H1 (cell line): ENCODE measurements at regions not wholly inside any gene's neighbourhood (a gene's known extent, or its start where the extent isn't known, plus 50 kb on each side); places are given as distances from the start of the nearest gene placed in this dataset.

Experiments
- CTCF ChIA-PET: fragments of 300-600 bp; sonication (Branson Sonifier 250); formaldehyde crosslinking; loops from one replicate; lab custom pipeline; 2021; ENCODE audit not compliant: partially characterized antibody; lab: Charles Lee
- POLR2A ChIA-PET: fragments of 300-600 bp; sonication (Branson Sonifier 250); formaldehyde crosslinking; loops from one replicate; lab custom pipeline; 2021; ENCODE audit warnings: inconsistent platforms; ENCODE audit not compliant: partially characterized antibody; lab: Charles Lee
- DNase-seq, 2 experiments: peaks; one replicate each; pipeline versions ENCODE4 v3.0.0 to v3.0.0-alpha.2; 2010 to 2022; ENCODE audit warnings: low spot score in 2 of 2, low read depth in 1 of 2, mixed read lengths in 1 of 2
- FAIRE-seq: peaks from 2 replicates; lab custom pipeline; 2011; peaks lifted over from hg19 to GRCh38; lab: Jason Lieb, UNC
- H2AFZ ChIP-seq: 2 replicates; pipeline ENCODE4 v1.8.1; 2012; ENCODE audit warnings: low read length, inconsistent platforms
- H2AK5ac ChIP-seq: 2 replicates; pipeline ENCODE4 v1.6.1; 2013; ENCODE audit warnings: low read depth, low read length
- H2BK120ac ChIP-seq: replicated peaks from 2 replicates; pipeline ENCODE3; 2013; ENCODE audit warnings: low read depth, low read length, inconsistent platforms
- H2BK12ac ChIP-seq: 2 replicates; pipeline ENCODE4 v1.6.1; 2013; ENCODE audit warnings: low read depth, low read length
- H2BK15ac ChIP-seq: 2 replicates; pipeline ENCODE4 v1.6.1; 2013; ENCODE audit warnings: low read length
- H2BK20ac ChIP-seq: 2 replicates; pipeline ENCODE4 v1.6.1; 2013; ENCODE audit warnings: low read length
- H2BK5ac ChIP-seq: 2 replicates; pipeline ENCODE4 v1.6.1; 2013; ENCODE audit warnings: low read depth, low read length
- H3K14ac ChIP-seq: 2 replicates; pipeline ENCODE4 v1.6.1; 2013; ENCODE audit warnings: inconsistent platforms; ENCODE audit not compliant: insufficient read length
- H3K18ac ChIP-seq: 2 replicates; pipeline ENCODE4 v1.6.1; 2013; ENCODE audit warnings: low read length; ENCODE audit errors: extremely low read depth
- H3K23ac ChIP-seq: 2 replicates; pipeline ENCODE4 v1.6.1; 2013; ENCODE audit warnings: inconsistent platforms; ENCODE audit not compliant: insufficient read length
- H3K23me2 ChIP-seq: 2 replicates; pipeline ENCODE4 v1.6.1; 2013; ENCODE audit warnings: low read depth, low read length
- H3K27ac ChIP-seq: 2 replicates; pipeline ENCODE4 v1.6.1; 2011; ENCODE audit warnings: low read depth, low read length, inconsistent platforms
- H3K27me3 ChIP-seq, 4 experiments: replicated peaks in 1 of 4; 1 replicate in 1 of 4; 2 replicates in 3 of 4; pipeline versions ENCODE4 v1.6.1 to v1.8.1; 2011 to 2013; ENCODE audit warnings: low read length in 3 of 4, mild to moderate bottlenecking in 3 of 4, inconsistent platforms in 2 of 4, mixed read lengths in 2 of 4, moderate library complexity in 1 of 4; ENCODE audit not compliant: control insufficient read depth in 3 of 4, insufficient read depth in 3 of 4; ENCODE audit errors: extremely low read depth in 1 of 4
- H3K36me3 ChIP-seq, 4 experiments: 2 replicates each; pipeline versions ENCODE4 v1.6.1 to v1.8.1; 2011 to 2013; ENCODE audit warnings: mild to moderate bottlenecking in 4 of 4, low read length in 3 of 4, moderate library complexity in 2 of 4, control low read depth in 1 of 4, inconsistent platforms in 1 of 4; ENCODE audit not compliant: insufficient read depth in 4 of 4, control insufficient read depth in 2 of 4
- H3K4ac ChIP-seq: replicated peaks from 2 replicates; pipeline ENCODE3; 2013; ENCODE audit warnings: low read length, low read depth, mixed read lengths, inconsistent platforms; ENCODE audit not compliant: insufficient read length
- H3K4me1 ChIP-seq, 4 experiments: replicated peaks in 1 of 4; 1 replicate in 1 of 4; 2 replicates in 3 of 4; pipeline versions ENCODE4 v1.6.1 to v1.8.1; 2011 to 2013; ENCODE audit warnings: low read length in 3 of 4, inconsistent platforms in 2 of 4, mixed read lengths in 1 of 4; ENCODE audit not compliant: insufficient read depth in 4 of 4, control insufficient read depth in 3 of 4
- H3K4me2 ChIP-seq, 2 experiments: 2 replicates each; pipeline versions ENCODE4 v1.6.1 to v1.8.1; 2011 to 2013; ENCODE audit warnings: low read depth in 2 of 2, low read length in 2 of 2, control low read depth in 1 of 2, inconsistent platforms in 1 of 2, mild to moderate bottlenecking in 1 of 2; ENCODE audit not compliant: insufficient read depth in 1 of 2
- H3K4me3 ChIP-seq, 4 experiments: fragments of 200-600, 300-600 bp in 1 of 4; sonication (generic), shearing (Covaris generic), sonication (Bioruptor Twin) in 1 of 4; 2 replicates each; pipeline versions ENCODE4 v1.5.1 to v1.8.1; 2011 to 2016; ENCODE audit warnings: low read length in 4 of 4, low read depth in 3 of 4, control low read depth in 2 of 4, inconsistent platforms in 2 of 4, mild to moderate bottlenecking in 2 of 4, mixed read lengths in 1 of 4, moderate library complexity in 1 of 4; ENCODE audit not compliant: insufficient read depth in 2 of 4; ENCODE audit errors: extremely low read depth in 1 of 4
- H3K56ac ChIP-seq: replicated peaks from 2 replicates; pipeline ENCODE3; 2013; ENCODE audit warnings: low read depth, mild to moderate bottlenecking, mixed read lengths, low read length, inconsistent platforms; ENCODE audit not compliant: insufficient read length
- H3K79me1 ChIP-seq: 2 replicates; pipeline ENCODE4 v1.6.1; 2013; ENCODE audit warnings: low read depth, low read length, control low read depth
- H3K79me2 ChIP-seq, 2 experiments: 2 replicates each; pipeline versions ENCODE4 v1.6.1 to v1.8.1; 2012 to 2013; ENCODE audit warnings: low read length in 2 of 2, mild to moderate bottlenecking in 2 of 2, inconsistent platforms in 1 of 2; ENCODE audit not compliant: insufficient read depth in 2 of 2, control insufficient read depth in 1 of 2
- H3K9ac ChIP-seq, 4 experiments: replicated peaks in 1 of 4; 1 replicate in 1 of 4; 2 replicates in 3 of 4; pipeline versions ENCODE4 v1.6.1 to v1.8.1; 2011 to 2013; ENCODE audit warnings: low read depth in 3 of 4, low read length in 3 of 4, control low read depth in 2 of 4, mild to moderate bottlenecking in 2 of 4, moderate library complexity in 2 of 4, inconsistent platforms in 1 of 4; ENCODE audit errors: extremely low read depth in 1 of 4
- H3K9me3 ChIP-seq, 2 experiments: 2 replicates each; pipeline versions ENCODE4 v1.6.1 to v1.8.1; 2012 to 2013; ENCODE audit warnings: mild to moderate bottlenecking in 2 of 2, moderate library complexity in 2 of 2, control low read depth in 1 of 2, inconsistent platforms in 1 of 2, low read depth in 1 of 2, low read length in 1 of 2, mixed read lengths in 1 of 2; ENCODE audit not compliant: insufficient read depth in 2 of 2
- H4K20me1 ChIP-seq, 2 experiments: replicated peaks in 1 of 2; 2 replicates each; pipeline versions ENCODE3 to v1.8.1; 2011 to 2013; ENCODE audit warnings: inconsistent platforms in 2 of 2, low read length in 2 of 2, mild to moderate bottlenecking in 1 of 2; ENCODE audit not compliant: insufficient read depth in 2 of 2, control insufficient read depth in 1 of 2
- H4K5ac ChIP-seq: 2 replicates; pipeline ENCODE4 v1.6.1; 2013; ENCODE audit warnings: low read length, low read depth, mixed read lengths, inconsistent platforms; ENCODE audit not compliant: insufficient read length
- H4K8ac ChIP-seq: 2 replicates; pipeline ENCODE4 v1.8.0; 2013; ENCODE audit warnings: mild to moderate bottlenecking, moderate library complexity, low read length, inconsistent platforms; ENCODE audit not compliant: insufficient read depth; ENCODE audit errors: extremely low read depth
- H4K91ac ChIP-seq: replicated peaks from 2 replicates; pipeline ENCODE3; 2013; ENCODE audit warnings: low read length, mixed read lengths, inconsistent platforms; ENCODE audit not compliant: insufficient read length
- BCL11A ChIP-seq, 2 experiments: IDR thresholded peaks; one replicate each; pipeline ENCODE4 v1.6.1; 2011; ENCODE audit warnings: low read depth in 2 of 2, low read length in 2 of 2, mild to moderate bottlenecking in 2 of 2
- CEBPB ChIP-seq: IDR thresholded peaks from 2 replicates; pipeline ENCODE4 v1.6.1; 2012; ENCODE audit warnings: low read depth, low read length
- CHD1 ChIP-seq: IDR thresholded peaks from 2 replicates; pipeline ENCODE4 v1.6.1; 2012; ENCODE audit warnings: low read depth, low read length, improper control_type of control experiment
- EP300 ChIP-seq, 2 experiments: IDR thresholded peaks; 1 replicate in 1 of 2; 2 replicates in 1 of 2; pipeline ENCODE4 v1.6.1; 2011 to 2012; ENCODE audit warnings: low read depth in 2 of 2, low read length in 2 of 2, mild to moderate bottlenecking in 2 of 2, borderline replicate concordance in 1 of 2, inconsistent platforms in 1 of 2, moderate library complexity in 1 of 2
- FOSL1 ChIP-seq: IDR thresholded peaks from 2 replicates; pipeline ENCODE4 v1.6.1; 2011; ENCODE audit warnings: mild to moderate bottlenecking, low read depth, low read length, moderate library complexity; ENCODE audit not compliant: insufficient read depth
- HDAC6 ChIP-seq: IDR thresholded peaks from one replicate; pipeline ENCODE4 v1.7.1; 2012; ENCODE audit warnings: low read depth, mild to moderate bottlenecking, inconsistent platforms, low read length, moderate library complexity
- JUN ChIP-seq: IDR thresholded peaks from 2 replicates; pipeline ENCODE4 v1.6.1; 2011; ENCODE audit warnings: low read depth, mild to moderate bottlenecking, improper control_type of control experiment, low read length
- KDM1A ChIP-seq: fragments of 200-600, 300-600 bp; sonication (generic); IDR thresholded peaks from 2 replicates; pipeline ENCODE4 v1.7.1; 2016; ENCODE audit warnings: mild to moderate bottlenecking, low read length, borderline replicate concordance
- KDM5A ChIP-seq: fragments of 200-600 bp; IDR thresholded peaks from 2 replicates; pipeline ENCODE4 v1.7.1; 2012; ENCODE audit warnings: mild to moderate bottlenecking, low read length, inconsistent platforms, mixed read lengths
- SIRT6 ChIP-seq: IDR thresholded peaks from one replicate; pipeline ENCODE4 v1.7.1; 2012; ENCODE audit warnings: low read length, inconsistent platforms
- SP4 ChIP-seq: IDR thresholded peaks from 2 replicates; pipeline ENCODE4 v1.6.1; 2012; ENCODE audit warnings: low read length, inconsistent platforms
- SRF ChIP-seq: IDR thresholded peaks from 2 replicates; pipeline ENCODE4 v1.6.1; 2011; ENCODE audit warnings: mild to moderate bottlenecking, low read depth, low read length, moderate library complexity
- TAF1 ChIP-seq: IDR thresholded peaks from 2 replicates; pipeline ENCODE4 v1.6.1; 2011; ENCODE audit warnings: mild to moderate bottlenecking, low read depth, low read length
- WGBS, 2 experiments: shearing (Covaris generic) in 1 of 2; methylation state at CpG; one replicate each; pipeline versions ENCODE4 v1.1.6 to v1.1.7; 2013 to 2015; ENCODE audit warnings: low lambda C conversion rate in 2 of 2, mixed read lengths in 2 of 2, inconsistent platforms in 1 of 2, low coverage in 1 of 2, missing lambda C conversion rate in 1 of 2; ENCODE audit not compliant: insufficient replicate concordance in 2 of 2, insufficient coverage in 1 of 2, insufficient read length in 1 of 2; ENCODE audit errors: extremely low coverage in 1 of 2, missing lambda C conversion rate in 1 of 2; 5-methylcytosine and 5-hydroxymethylcytosine counted together

DNA sequence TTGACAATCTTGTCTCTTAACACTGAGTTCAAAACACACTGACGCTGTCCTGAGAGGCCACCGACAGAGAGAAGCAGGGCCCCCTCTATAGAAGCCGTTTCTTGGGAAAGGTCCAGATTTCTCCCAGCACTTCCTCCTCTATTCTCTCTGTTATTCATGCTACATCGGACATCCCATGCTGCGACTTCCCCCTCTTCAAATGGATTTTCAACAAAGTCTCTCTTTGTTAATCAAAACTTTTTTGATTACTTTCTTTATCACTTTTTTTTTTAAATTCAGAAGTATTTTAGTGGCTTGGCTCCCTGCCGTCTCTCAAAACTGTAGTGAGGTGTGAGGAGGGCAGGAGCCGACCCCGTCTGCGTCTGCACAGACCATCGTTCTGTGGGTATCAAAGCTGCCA is 298.9 kb upstream of the PITRM1 start:
- Histone ChIP-seq H2BK5ac (no peak overlapping the region), H2BK120ac (no peak overlapping the region), H2AFZ (no peak overlapping the region), H2BK20ac (no peak overlapping the region), H4K8ac (no peak overlapping the region), H3K18ac (no peak overlapping the region), H3K9ac (no peak overlapping the region), H3K23me2 (no peaks in the 10 kb centered on the region), H3K9me3 (no peaks in the 10 kb centered on the region), H3K14ac (no peak overlapping the region), H3K27me3 (no peaks in the 10 kb centered on the region), H2BK15ac (no peak overlapping the region), H3K79me1 (no peaks in the 10 kb centered on the region; the same call in 1 of the 2 replicates), H2BK12ac (peak overlapping the region; percentile 39; the same call in 1 of the 2 replicates), H4K91ac (no peak overlapping the region), H4K5ac (no peak overlapping the region), H4K20me1 (no peaks in the 10 kb centered on the region), H3K4me2 (peak overlapping the region; percentile 18 to 42; a peak in 1 of 4 replicates), H3K27ac (no peak overlapping the region), H3K79me2 (no peaks in the 10 kb centered on the region), H3K4ac (no peak overlapping the region), H3K36me3 (no peaks in the 10 kb centered on the region), H3K23ac (no peak overlapping the region), H3K56ac (no peak overlapping the region), H2AK5ac (0 out of 2 replicates have a peak overlapping the region, but pooled peaks have one; percentile 70), H3K4me1 (peaks cover 0 to 6% (median 2%) of the 10 kb centered on the region in 4 experiments; a peak in 4 of 7 replicates), H3K4me3 (no peak overlapping the region)
- CTCF ChIA-PET = no interaction called here
- WGBS, 2 experiments = 80% methylated on average over 10 of the region's 10 CpGs; no CpG with 5 or more reads in 1 of the 2 experiments
- POLR2A ChIA-PET = no interaction called here
- FAIRE-seq (no peak), DNase-seq (no peak)
- TF ChIP-seq KDM5A (no peak), JUN (no peak), CEBPB (no peak), HDAC6 (no peak), EP300 (IDR thresholded peaks at IDR 0.05; ENCODE audit: borderline replicate concordance in 1 of 2, low read depth in 2 of 2, low read length in 2 of 2) (no peak), SRF (no peak), SIRT6 (no peak), BCL11A (IDR thresholded peaks at IDR 0.05; ENCODE audit: low read depth in 2 of 2, low read length in 2 of 2) (no peak), KDM1A (no peak), TAF1 (no peak), FOSL1 (no peak), CHD1 (no peak), SP4 (no peak)
